Skeletal muscle satellite cell (primary cell): ENCODE measurements at regions not wholly inside any gene's neighbourhood (a gene's known extent, or its start where the extent isn't known, plus 50 kb on each side); places are given as distances from the start of the nearest gene placed in this dataset.
A peak's percentile ranks its signal among the peaks of the same experiment; 100 is the strongest.

Experiments used
- H3K27me3 ChIP-seq: 2 replicates; pipeline ENCODE4 v1.7.0; 2013; ENCODE audit warnings: low read length; ENCODE audit not compliant: control insufficient read depth, insufficient read depth
- H3K36me3 ChIP-seq: 2 replicates; pipeline ENCODE4 v1.7.0; 2013; ENCODE audit warnings: mild to moderate bottlenecking, control low read depth, low read length; ENCODE audit not compliant: insufficient read depth
- H3K4me1 ChIP-seq: 2 replicates; pipeline ENCODE4 v1.7.0; 2013; ENCODE audit warnings: low read length; ENCODE audit not compliant: control insufficient read depth, insufficient read depth
- H3K4me2 ChIP-seq: 2 replicates; pipeline ENCODE4 v1.7.0; 2013; ENCODE audit warnings: mild to moderate bottlenecking, low read length
- H3K4me3 ChIP-seq: 2 replicates; pipeline ENCODE4 v1.7.0; 2013; ENCODE audit warnings: low read length
- H3K9ac ChIP-seq: 2 replicates; pipeline ENCODE4 v1.7.0; 2013; ENCODE audit warnings: mild to moderate bottlenecking, low read depth, low read length, moderate library complexity
- H3K9me3 ChIP-seq: replicated peaks from 2 replicates; pipeline ENCODE4 v1.7.0; 2013; ENCODE audit warnings: mild to moderate bottlenecking, control low read depth, low read length

- no peaks in the 10 kb centered on the region for H3K27me3 ChIP-seq
- H3K9ac ChIP-seq: no peak overlapping the region
- H3K4me2 ChIP-seq: peak overlapping the region; percentile 50
- no peak overlapping the region for H3K4me3 ChIP-seq
- peaks cover 24% of the 10 kb centered on the region for H3K4me1 ChIP-seq
- H3K36me3 ChIP-seq: no peaks in the 10 kb centered on the region
- no peaks in the 10 kb centered on the region for H3K9me3 ChIP-seq
Observed at GRCh38 chr5:74953937-74954720, 87.9 kb upstream of the FAM169A start.

- no peaks in the 10 kb centered on the region for H3K36me3 ChIP-seq
- H3K4me3 ChIP-seq: no peak overlapping the region
- H3K4me1 ChIP-seq: peaks cover 27% of the 10 kb centered on the region
- no peak overlapping the region for H3K4me2 ChIP-seq
- H3K9me3 ChIP-seq: no peaks in the 10 kb centered on the region
- no peak overlapping the region for H3K9ac ChIP-seq
- H3K27me3 ChIP-seq: no peaks in the 10 kb centered on the region
Observed at GRCh38 chr5:74953554-74953936, 87.4 kb upstream of the FAM169A start.

GRCh38 chr5:74952406-74952805, 86.2 kb upstream of the FAM169A start:
- peaks cover 36% of the 10 kb centered on the region for H3K4me1 ChIP-seq
- no peaks in the 10 kb centered on the region for H3K36me3 ChIP-seq
- no peak overlapping the region for H3K9ac ChIP-seq
- H3K4me2 ChIP-seq: no peak overlapping the region
- H3K9me3 ChIP-seq: no peaks in the 10 kb centered on the region
- no peaks in the 10 kb centered on the region for H3K27me3 ChIP-seq
- H3K4me3 ChIP-seq: no peak overlapping the region

GRCh38 chr5:74951865-74952264, 85.7 kb upstream of the FAM169A start:
- H3K9me3 ChIP-seq: no peaks in the 10 kb centered on the region
- H3K4me1 ChIP-seq: peaks cover 36% of the 10 kb centered on the region
- no peaks in the 10 kb centered on the region for H3K27me3 ChIP-seq
- H3K4me3 ChIP-seq: no peak overlapping the region
- H3K4me2 ChIP-seq: no peak overlapping the region
- H3K36me3 ChIP-seq: no peaks in the 10 kb centered on the region
- H3K9ac ChIP-seq: no peak overlapping the region

GRCh38 chr5:74950836-74951515, 84.8 kb upstream of the FAM169A start:
- no peak overlapping the region for H3K4me3 ChIP-seq
- H3K9me3 ChIP-seq: no peaks in the 10 kb centered on the region
- no peak overlapping the region for H3K9ac ChIP-seq
- H3K27me3 ChIP-seq: no peaks in the 10 kb centered on the region
- H3K4me2 ChIP-seq: no peak overlapping the region
- H3K36me3 ChIP-seq: no peaks in the 10 kb centered on the region
- H3K4me1 ChIP-seq: peaks cover 36% of the 10 kb centered on the region

GRCh38 chr5:74949976-74950375, 83.8 kb upstream of the FAM169A start:
- peaks cover under 1% of the 10 kb centered on the region for H3K27me3 ChIP-seq
- H3K4me2 ChIP-seq: no peak overlapping the region
- H3K36me3 ChIP-seq: no peaks in the 10 kb centered on the region
- no peak overlapping the region for H3K9ac ChIP-seq
- H3K4me1 ChIP-seq: peaks cover 31% of the 10 kb centered on the region
- no peak overlapping the region for H3K4me3 ChIP-seq
- no peaks in the 10 kb centered on the region for H3K9me3 ChIP-seq

GRCh38 chr5:74948031-74948546, 81.9 kb upstream of the FAM169A start:
- peak overlapping the region; percentile 37 for H3K4me2 ChIP-seq
- no peaks in the 10 kb centered on the region for H3K9me3 ChIP-seq
- H3K27me3 ChIP-seq: peaks cover 10% of the 10 kb centered on the region
- H3K4me3 ChIP-seq: no peak overlapping the region
- peaks cover 19% of the 10 kb centered on the region for H3K4me1 ChIP-seq
- H3K9ac ChIP-seq: no peak overlapping the region
- H3K36me3 ChIP-seq: no peaks in the 10 kb centered on the region

- peaks cover 19% of the 10 kb centered on the region for H3K4me1 ChIP-seq
- H3K4me2 ChIP-seq: no peak overlapping the region
- H3K4me3 ChIP-seq: no peak overlapping the region
- no peaks in the 10 kb centered on the region for H3K36me3 ChIP-seq
- H3K27me3 ChIP-seq: peaks cover 10% of the 10 kb centered on the region
- H3K9me3 ChIP-seq: no peaks in the 10 kb centered on the region
- H3K9ac ChIP-seq: no peak overlapping the region
Observed at GRCh38 chr5:74946471-74946870, 80.3 kb upstream of the FAM169A start.

- H3K27me3 ChIP-seq: peaks cover 17% of the 10 kb centered on the region
- no peak overlapping the region for H3K4me2 ChIP-seq
- H3K9ac ChIP-seq: no peak overlapping the region
- no peaks in the 10 kb centered on the region for H3K36me3 ChIP-seq
- peaks cover 19% of the 10 kb centered on the region for H3K4me1 ChIP-seq
- H3K9me3 ChIP-seq: no peaks in the 10 kb centered on the region
- H3K4me3 ChIP-seq: no peak overlapping the region
Observed at GRCh38 chr5:74945561-74946165, 79.5 kb upstream of the FAM169A start.

- Histone ChIP-seq H3K27me3 (peaks cover 23% of the 10 kb centered on the region), H3K9ac (no peak overlapping the region), H3K36me3 (no peaks in the 10 kb centered on the region), H3K9me3 (no peaks in the 10 kb centered on the region), H3K4me3 (no peak overlapping the region), H3K4me1 (peaks cover 12% of the 10 kb centered on the region), H3K4me2 (no peak overlapping the region)
Observed at GRCh38 chr5:74943905-74944304, 77.7 kb upstream of the FAM169A start.

- Histone ChIP-seq H3K36me3 (no peaks in the 10 kb centered on the region), H3K4me2 (no peak overlapping the region), H3K9me3 (no peaks in the 10 kb centered on the region), H3K27me3 (peaks cover 25% of the 10 kb centered on the region), H3K4me3 (no peak overlapping the region), H3K9ac (no peak overlapping the region), H3K4me1 (peaks cover 2% of the 10 kb centered on the region)
Observed at GRCh38 chr5:74942622-74943286, 76.6 kb upstream of the FAM169A start.
